ENCODE measurements at regions not wholly inside any gene's neighbourhood (a gene's known extent, or its start where the extent isn't known, plus 50 kb on each side); places are given as distances from the start of the nearest gene placed in this dataset.
"Not testable (repeated sequence)": the region's sequence is repeated elsewhere in the genome, so short reads cannot be mapped to it uniquely, and the experiment has no call there.

GRCh38 chr5:96187309-96188027 lies 225.8 kb upstream of the ELL2 start:
- no peak for TF ChIP-seq ZNF274 (IDR thresholded peaks at IDR 0.05; ENCODE audit: low read depth, low read length)
- no peak overlapping the region for H3K4me3 ChIP-seq (ENCODE audit: low read length)

GRCh38 chr5:96184510-96184909 lies 222.9 kb upstream of the ELL2 start:
- not testable (repeated sequence) for H3K4me3 ChIP-seq (ENCODE audit: low read length)

GRCh38 chr5:96180684-96181435 lies 219.2 kb upstream of the ELL2 start:
- no peak overlapping the region for H3K4me3 ChIP-seq (ENCODE audit: low read length)
- TF ChIP-seq ZNF274 (IDR thresholded peaks at IDR 0.05; ENCODE audit: low read depth, low read length): no peak

- TF ChIP-seq ZNF274 (IDR thresholded peaks at IDR 0.05; ENCODE audit: low read depth, low read length): no peak
- H3K4me3 ChIP-seq (ENCODE audit: low read length): no peak overlapping the region
These were observed 215.7 kb upstream of the ELL2 start for GRCh38 chr5:96177303-96177869.

DNA sequence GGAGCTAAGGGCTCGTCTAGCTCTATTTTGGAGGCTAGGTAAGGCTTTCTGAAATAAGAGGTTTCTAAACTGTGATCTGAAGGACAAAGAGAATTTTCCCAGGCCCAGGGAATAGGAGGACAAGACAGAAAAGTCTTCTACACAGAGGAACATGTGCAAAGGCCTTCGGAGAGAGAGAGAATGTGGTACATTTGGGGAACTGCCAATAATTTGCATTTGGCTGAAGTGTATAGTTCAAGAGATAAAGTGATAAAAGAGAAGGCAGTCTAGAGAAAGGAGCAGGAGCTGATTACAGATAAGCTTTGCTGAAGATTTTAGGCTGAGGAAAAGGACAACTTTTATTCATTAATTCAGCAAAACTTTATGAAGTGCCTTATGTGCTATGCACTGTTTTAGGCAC lies 214.4 kb upstream of the ELL2 start:
- H3K4me3 ChIP-seq (ENCODE audit: low read length): no peak overlapping the region
- no peak for TF ChIP-seq ZNF274 (IDR thresholded peaks at IDR 0.05; ENCODE audit: low read depth, low read length)

GRCh38 chr5:96175090-96175489 lies 213.4 kb upstream of the ELL2 start:
- no peak for TF ChIP-seq ZNF274 (IDR thresholded peaks at IDR 0.05; ENCODE audit: low read depth, low read length)
- no peak overlapping the region for H3K4me3 ChIP-seq (ENCODE audit: low read length)

DNA sequence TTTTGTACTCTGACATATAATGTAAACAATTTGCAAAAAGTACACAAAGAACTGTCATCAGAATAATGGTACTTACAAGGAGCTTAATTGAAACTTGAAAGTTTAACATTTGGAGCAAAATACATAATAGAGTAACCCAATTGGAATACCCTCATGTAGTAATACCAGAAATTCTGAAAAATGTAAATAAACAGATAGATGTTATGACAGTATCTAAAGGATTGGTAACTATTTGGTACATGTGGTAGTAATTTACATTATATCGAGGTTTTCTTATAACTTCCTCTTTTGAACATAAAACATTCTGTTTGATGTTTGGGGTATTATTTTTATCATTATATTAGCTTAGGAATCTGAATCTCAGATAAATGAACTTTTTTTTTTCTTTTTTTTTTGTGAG lies 211.7 kb upstream of the ELL2 start:
- no peak overlapping the region for H3K4me3 ChIP-seq (ENCODE audit: low read length)
- no peak for TF ChIP-seq ZNF274 (IDR thresholded peaks at IDR 0.05; ENCODE audit: low read depth, low read length)

DNA sequence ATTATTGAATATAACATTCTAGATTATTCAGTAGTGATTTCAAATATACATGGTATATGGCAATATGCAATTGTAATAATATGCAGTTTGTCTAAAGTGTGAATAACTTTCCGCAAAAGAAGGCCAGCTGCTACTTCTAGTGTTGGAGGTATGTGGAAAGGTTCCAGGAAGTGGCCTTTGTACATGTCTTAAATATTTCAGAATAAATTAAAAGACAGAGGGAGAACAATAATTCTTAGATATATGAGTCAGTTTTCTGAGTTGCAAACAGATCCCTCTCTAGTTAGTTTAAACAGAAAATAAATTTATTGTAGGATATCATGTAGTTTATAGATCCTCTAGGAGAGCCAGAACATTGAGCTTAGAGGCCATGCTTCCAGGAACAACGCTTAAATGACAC lies 210.8 kb upstream of the ELL2 start:
- no peak overlapping the region for H3K4me3 ChIP-seq (ENCODE audit: low read length)
- no peak for TF ChIP-seq ZNF274 (IDR thresholded peaks at IDR 0.05; ENCODE audit: low read depth, low read length)

DNA sequence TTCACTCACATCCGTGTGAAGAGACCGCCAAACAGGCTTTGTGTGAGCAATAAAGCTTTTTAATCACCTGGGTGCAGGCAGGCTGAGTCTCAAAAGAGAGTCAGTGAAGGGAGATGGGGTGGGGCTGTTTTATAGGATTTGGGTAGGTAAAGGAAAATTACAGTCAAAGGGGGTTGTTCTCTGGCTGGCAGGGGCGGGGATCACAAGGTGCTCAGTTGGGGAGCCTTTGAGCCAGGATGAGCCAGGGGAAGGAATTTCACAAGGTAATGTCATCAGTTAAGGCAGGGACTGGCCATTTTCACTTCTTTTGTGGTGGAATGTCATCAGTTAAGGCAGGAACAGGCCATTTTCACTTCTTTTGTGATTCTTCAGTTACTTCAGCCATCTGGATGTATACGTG lies 210.3 kb upstream of the ELL2 start:
- not testable (repeated sequence) for H3K4me3 ChIP-seq (ENCODE audit: low read length)

DNA sequence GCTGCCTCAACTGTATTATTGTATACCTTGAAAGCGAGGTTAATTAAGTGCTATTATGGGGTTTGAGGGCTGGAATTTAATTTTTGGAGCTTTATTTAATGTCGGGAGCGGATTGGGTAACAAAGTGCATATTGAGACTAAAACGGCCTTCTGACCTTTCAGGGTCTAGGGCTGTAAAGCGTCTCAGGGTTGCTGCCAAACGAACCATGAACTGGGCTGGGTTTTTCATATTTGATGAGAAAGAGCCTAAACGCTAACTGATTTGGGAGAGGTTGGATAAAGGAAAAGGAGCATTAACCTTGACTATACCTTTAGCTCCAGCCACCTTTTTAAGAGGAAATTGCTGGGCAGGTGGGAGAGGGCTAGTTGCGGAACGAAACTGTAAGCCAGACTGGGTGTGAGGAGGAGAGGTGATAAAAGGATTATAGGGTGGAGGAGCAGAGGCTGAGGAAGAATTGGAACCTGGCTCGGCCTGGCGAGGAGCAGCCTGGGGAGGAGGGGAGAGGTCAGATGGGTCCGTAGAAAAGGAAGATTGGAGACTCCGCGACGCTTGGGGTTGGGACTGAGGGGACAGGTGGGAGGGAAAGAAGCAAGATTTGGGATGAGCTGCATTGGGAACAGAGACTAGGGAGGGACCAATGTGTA lies 209.0 kb upstream of the ELL2 start:
- not testable (repeated sequence) for H3K4me3 ChIP-seq (ENCODE audit: low read length)

- H3K4me3 ChIP-seq (ENCODE audit: low read length): not testable (repeated sequence)
These were observed 207.2 kb upstream of the ELL2 start for GRCh38 chr5:96168833-96169232.

DNA sequence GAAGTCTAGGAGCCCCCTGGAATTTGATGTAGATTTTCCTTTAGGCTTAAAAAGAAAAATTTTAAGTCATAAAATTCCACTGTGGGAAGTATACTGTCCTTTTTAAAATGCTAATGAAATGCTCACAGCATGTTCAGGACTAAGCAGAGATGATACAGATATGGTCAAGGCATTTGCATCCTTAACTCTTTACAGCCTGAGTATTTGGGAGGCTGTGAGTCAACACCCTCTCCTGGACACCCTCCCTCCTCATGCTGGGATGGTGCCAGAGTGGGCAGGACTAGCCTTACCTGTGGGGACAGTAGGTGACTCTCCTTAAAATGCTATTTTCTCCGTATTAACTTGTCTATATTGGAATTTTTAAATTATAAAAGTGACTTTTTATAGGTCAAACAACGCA lies 197.4 kb upstream of the ELL2 start:
- H3K4me3 ChIP-seq (ENCODE audit: low read length): no peak overlapping the region
- TF ChIP-seq ZNF274 (IDR thresholded peaks at IDR 0.05; ENCODE audit: low read depth, low read length): no peak

GRCh38 chr5:96157841-96158291 lies 196.2 kb upstream of the ELL2 start:
- no peak for TF ChIP-seq ZNF274 (IDR thresholded peaks at IDR 0.05; ENCODE audit: low read depth, low read length)

DNA sequence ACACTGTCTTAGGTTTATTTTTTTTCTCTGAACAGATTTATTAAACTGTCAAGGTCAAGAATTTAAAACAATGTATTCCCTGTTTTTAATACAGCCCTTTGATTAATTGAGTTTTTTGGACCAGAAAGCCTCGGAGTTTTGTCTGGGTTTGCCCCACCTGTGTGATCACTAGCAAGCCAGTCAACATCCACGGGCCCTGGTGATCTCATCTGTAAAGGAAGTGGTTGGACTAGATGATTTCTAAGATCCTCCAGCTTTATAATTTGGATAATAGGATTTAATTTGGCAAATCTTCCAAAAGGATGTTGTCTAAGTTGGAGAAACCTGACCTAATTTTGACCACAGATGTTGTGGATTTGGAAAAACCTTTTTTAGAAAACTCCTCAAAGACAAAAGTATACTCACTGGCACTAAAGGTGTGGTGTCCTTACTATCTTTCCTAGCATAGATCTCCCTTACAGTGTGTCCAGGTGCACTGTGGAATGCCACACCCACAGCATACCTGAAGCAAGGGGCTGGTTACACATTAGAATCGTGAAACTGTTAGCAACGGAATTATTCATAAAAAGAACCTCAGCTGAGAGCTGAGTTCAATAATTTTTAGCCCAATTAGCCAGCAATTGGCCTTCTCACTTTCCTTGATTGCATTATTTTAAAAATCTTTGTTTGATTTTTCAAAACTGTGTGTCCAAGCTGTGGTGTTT lies 195.6 kb upstream of the ELL2 start:
- TF ChIP-seq ZNF274 (IDR thresholded peaks at IDR 0.05; ENCODE audit: low read depth, low read length): no peak
- no peak overlapping the region for H3K4me3 ChIP-seq (ENCODE audit: low read length)

More at GRCh38 chr5:96157841-96158291, 196.2 kb upstream of the ELL2 start:
- no peak overlapping the region for H3K4me3 ChIP-seq (ENCODE audit: low read length)
